Sigmoid colon (tissue), 4 donors: ENCODE measurements at regions not wholly inside any gene's neighbourhood (a gene's known extent, or its start where the extent isn't known, plus 50 kb on each side); places are given as distances from the start of the nearest gene placed in this dataset.

Experiments used
- EP300 ChIP-seq, 4 donors: sonication (generic); formaldehyde crosslinking; IDR thresholded peaks; one replicate each; pipeline ENCODE4 v1.6.1; 2017; ENCODE audit warnings: antibody characterized with exemption in 4 of 4
- POLR2A ChIP-seq, 2 donors: fragments of 450-650 bp; IDR thresholded peaks; one replicate each; pipeline ENCODE4 v1.6.1; 2016; ENCODE audit warnings: antibody characterized with exemption in 2 of 2, mild to moderate bottlenecking in 2 of 2, moderate library complexity in 2 of 2
- POLR2AphosphoS5 ChIP-seq, 4 donors: sonication (generic); formaldehyde crosslinking; IDR thresholded peaks; one replicate each; pipeline ENCODE4 v1.6.1; 2017; ENCODE audit warnings: antibody characterized with exemption in 4 of 4
- TF ChIP-seq, protein P1 (sequence below), 4 experiments: fragments of 450-650 bp in 3 of 4; fragments of 200-600 bp in 1 of 4; IDR thresholded peaks; one replicate each; pipeline ENCODE4 v1.5.1; 2016 to 2019; ENCODE audit warnings: antibody characterized with exemption in 4 of 4, mild to moderate bottlenecking in 3 of 4, moderate library complexity in 2 of 4

GRCh38 chr7:73960548-73960947, 67.4 kb upstream of the ELN start:
- no peak for TF ChIP-seq POLR2A (IDR thresholded peaks at IDR 0.05)
- TF ChIP-seq, protein P1, sequence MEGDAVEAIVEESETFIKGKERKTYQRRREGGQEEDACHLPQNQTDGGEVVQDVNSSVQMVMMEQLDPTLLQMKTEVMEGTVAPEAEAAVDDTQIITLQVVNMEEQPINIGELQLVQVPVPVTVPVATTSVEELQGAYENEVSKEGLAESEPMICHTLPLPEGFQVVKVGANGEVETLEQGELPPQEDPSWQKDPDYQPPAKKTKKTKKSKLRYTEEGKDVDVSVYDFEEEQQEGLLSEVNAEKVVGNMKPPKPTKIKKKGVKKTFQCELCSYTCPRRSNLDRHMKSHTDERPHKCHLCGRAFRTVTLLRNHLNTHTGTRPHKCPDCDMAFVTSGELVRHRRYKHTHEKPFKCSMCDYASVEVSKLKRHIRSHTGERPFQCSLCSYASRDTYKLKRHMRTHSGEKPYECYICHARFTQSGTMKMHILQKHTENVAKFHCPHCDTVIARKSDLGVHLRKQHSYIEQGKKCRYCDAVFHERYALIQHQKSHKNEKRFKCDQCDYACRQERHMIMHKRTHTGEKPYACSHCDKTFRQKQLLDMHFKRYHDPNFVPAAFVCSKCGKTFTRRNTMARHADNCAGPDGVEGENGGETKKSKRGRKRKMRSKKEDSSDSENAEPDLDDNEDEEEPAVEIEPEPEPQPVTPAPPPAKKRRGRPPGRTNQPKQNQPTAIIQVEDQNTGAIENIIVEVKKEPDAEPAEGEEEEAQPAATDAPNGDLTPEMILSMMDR (IDR thresholded peaks at IDR 0.05), result no peak
- TF ChIP-seq EP300 (IDR thresholded peaks at IDR 0.05), result no peak
- TF ChIP-seq POLR2AphosphoS5 (IDR thresholded peaks at IDR 0.05), result no peak
